WERI-Rb-1 (cell line): ENCODE measurements at regions not wholly inside any gene's neighbourhood (a gene's known extent, or its start where the extent isn't known, plus 50 kb on each side); places are given as distances from the start of the nearest gene placed in this dataset.

Experiments used
- DNase-seq: peaks from one replicate; pipeline ENCODE4 v3.0.0-alpha.2; 2020
- H3K27ac ChIP-seq: fragments of 250-450 bp; sonication (Bioruptor Pico); 2 replicates; pipeline ENCODE4 v1.5.1; 2020; ENCODE audit warnings: mild to moderate bottlenecking, moderate library complexity
- H3K27me3 ChIP-seq: fragments of 250-450 bp; sonication (Bioruptor Pico); 2 replicates; pipeline ENCODE4 v1.5.1; 2021; ENCODE audit warnings: mild to moderate bottlenecking, low read depth, moderate library complexity; ENCODE audit not compliant: insufficient read depth, severe bottlenecking
- H3K36me3 ChIP-seq: fragments of 250-450 bp; sonication (Bioruptor Pico); 2 replicates; pipeline ENCODE4 v1.5.1; 2020; ENCODE audit warnings: mild to moderate bottlenecking, moderate library complexity
- H3K4me3 ChIP-seq: 2 replicates; pipeline ENCODE4 v1.5.1; 2011; ENCODE audit warnings: low read depth, mild to moderate bottlenecking, control low read depth, low read length
- H3K9me3 ChIP-seq: fragments of 250-450 bp; sonication (Bioruptor Pico); 2 replicates; pipeline ENCODE4 v1.5.1; 2021; ENCODE audit warnings: mild to moderate bottlenecking, moderate library complexity; ENCODE audit not compliant: severe bottlenecking
- TF ChIP-seq, protein P1 (sequence below): IDR thresholded peaks from 2 replicates; pipeline ENCODE4 v1.5.1; 2011; ENCODE audit warnings: low read depth, mild to moderate bottlenecking, control low read depth, inconsistent platforms, low read length

DNA sequence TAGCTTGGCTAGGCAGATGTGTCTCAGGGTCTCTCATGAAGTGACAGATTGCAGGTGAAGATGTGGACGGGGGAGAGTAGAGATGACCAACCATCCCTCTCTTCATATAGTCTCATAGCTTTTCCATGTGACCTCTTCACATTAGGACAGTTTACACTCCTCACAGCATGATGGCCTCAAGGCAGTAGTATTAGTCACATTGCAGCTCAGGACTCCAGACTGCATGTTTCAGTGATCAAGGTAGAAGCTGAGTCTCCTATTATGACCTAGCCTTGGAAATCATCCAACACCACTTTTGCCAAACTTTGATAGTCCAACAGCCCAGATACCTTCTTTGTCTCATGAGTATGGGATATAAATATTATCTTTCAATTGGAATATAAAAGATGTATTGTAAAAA, 147.7 kb downstream of the GASK1B start:
- no peaks in the 10 kb centered on the region for H3K27me3 ChIP-seq
- no peak overlapping the region for H3K27ac ChIP-seq
- H3K9me3 ChIP-seq, result no peaks in the 10 kb centered on the region
- no peak overlapping the region for H3K4me3 ChIP-seq
- TF ChIP-seq, protein P1, sequence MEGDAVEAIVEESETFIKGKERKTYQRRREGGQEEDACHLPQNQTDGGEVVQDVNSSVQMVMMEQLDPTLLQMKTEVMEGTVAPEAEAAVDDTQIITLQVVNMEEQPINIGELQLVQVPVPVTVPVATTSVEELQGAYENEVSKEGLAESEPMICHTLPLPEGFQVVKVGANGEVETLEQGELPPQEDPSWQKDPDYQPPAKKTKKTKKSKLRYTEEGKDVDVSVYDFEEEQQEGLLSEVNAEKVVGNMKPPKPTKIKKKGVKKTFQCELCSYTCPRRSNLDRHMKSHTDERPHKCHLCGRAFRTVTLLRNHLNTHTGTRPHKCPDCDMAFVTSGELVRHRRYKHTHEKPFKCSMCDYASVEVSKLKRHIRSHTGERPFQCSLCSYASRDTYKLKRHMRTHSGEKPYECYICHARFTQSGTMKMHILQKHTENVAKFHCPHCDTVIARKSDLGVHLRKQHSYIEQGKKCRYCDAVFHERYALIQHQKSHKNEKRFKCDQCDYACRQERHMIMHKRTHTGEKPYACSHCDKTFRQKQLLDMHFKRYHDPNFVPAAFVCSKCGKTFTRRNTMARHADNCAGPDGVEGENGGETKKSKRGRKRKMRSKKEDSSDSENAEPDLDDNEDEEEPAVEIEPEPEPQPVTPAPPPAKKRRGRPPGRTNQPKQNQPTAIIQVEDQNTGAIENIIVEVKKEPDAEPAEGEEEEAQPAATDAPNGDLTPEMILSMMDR, result no peak
- no peak for DNase-seq
- no peaks in the 10 kb centered on the region for H3K36me3 ChIP-seq

DNA sequence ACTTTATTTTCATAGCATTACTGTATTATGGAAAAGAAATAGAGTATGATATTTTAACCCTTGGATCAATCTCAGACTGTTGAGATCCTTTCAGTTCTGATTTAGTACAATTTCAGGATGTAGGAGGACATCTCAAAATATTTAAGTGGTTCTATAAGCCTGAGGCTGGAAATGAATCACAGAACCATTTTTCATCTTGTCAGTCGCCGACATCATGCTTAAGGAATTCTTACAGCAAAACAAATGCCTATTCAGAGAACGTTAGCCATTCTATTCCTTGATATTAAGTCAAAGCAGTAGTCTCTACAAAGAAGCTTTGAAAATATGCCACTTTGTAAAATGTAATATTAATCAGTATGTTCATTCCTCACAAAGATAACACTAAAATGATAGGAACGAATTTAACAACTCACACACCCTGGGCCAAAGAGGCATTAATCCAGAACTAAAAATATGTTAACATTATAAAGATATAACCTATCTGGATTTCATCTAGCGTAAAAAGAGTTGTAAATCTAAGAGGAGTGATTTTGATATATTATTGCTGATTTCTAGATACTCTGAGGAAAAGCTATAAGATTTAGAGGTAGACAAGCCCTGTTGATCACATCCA, 152.0 kb downstream of the GASK1B start:
- Histone ChIP-seq H3K9me3 (no peaks in the 10 kb centered on the region), H3K4me3 (no peak overlapping the region), H3K27ac (no peak overlapping the region), H3K36me3 (no peaks in the 10 kb centered on the region), H3K27me3 (no peaks in the 10 kb centered on the region)
- no peak for DNase-seq
- TF ChIP-seq, protein P1, result no peak

DNA sequence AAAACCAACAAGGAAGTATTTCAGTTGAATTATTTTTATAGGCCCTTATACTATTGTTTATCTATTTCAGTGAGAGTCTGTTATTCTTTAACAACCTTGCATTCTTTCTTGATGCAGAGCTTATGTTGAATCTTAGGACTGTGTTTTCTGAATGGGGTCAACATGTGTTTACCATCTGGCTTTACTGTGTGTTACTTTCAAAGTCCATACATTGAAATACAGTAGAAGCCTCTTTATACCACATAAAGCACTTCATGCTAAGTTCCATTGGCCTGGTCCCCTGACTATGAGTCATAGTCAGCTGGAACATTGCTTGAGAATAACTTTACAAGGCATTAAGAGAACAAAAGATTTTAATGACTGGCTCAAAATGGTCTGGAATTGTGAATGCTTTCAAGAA, 152.6 kb downstream of the GASK1B start:
- Histone ChIP-seq H3K27ac (no peak overlapping the region), H3K4me3 (no peak overlapping the region), H3K27me3 (no peaks in the 10 kb centered on the region), H3K9me3 (no peaks in the 10 kb centered on the region), H3K36me3 (no peaks in the 10 kb centered on the region)
- no peak for DNase-seq
- TF ChIP-seq, protein P1, result no peak

DNA sequence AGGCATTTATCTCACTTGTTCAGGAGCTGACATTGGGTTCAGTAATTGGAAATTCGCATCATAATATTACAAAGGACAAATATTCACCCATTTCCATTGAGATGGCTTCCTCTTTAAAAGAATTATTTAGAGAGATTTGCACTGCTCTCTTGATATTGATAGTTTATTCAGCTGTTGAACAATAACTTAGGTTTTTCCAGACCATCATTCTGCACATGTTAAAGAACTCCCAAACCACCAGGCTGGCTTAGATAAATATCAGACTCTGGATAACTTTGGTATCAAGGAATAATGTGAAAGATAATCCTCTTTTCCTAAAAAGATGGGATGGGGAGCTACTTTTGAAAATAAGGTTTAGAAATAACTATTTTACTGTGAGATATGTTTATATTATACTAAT, 154.0 kb downstream of the GASK1B start:
- no peaks in the 10 kb centered on the region for H3K36me3 ChIP-seq
- H3K27ac ChIP-seq, result no peak overlapping the region
- H3K27me3 ChIP-seq, result no peaks in the 10 kb centered on the region
- no peak overlapping the region for H3K4me3 ChIP-seq
- TF ChIP-seq, protein P1, result no peak
- DNase-seq, result no peak
- no peaks in the 10 kb centered on the region for H3K9me3 ChIP-seq

DNA sequence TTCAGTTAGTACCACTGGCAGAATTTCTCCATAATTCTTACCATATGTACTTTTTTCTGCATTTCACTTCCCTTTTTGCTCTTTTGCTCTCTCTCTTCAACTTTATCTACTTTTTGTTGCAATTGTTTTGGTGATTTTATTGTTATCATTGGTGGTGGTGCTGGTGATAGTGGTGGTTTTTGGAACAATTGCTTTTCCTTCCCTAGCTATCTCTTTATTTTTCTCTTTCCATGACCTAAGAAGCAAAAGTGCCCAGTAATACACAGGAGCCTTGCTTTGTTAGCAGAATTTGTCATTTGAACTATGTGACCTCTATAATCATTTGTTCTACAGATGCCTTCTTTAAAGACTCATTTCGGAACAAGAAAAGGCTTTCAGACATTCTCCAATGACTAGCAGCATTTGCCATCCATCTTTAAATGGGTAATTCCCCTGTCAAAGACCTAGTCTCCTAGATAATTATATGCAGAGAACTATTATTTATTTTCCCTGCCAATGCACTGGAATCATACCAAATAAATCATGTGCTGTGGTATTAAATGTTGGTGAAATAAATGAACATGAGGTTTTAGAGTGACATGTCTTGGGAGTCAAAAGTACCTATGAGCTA, 154.5 kb downstream of the GASK1B start:
- Histone ChIP-seq H3K9me3 (no peaks in the 10 kb centered on the region), H3K36me3 (no peaks in the 10 kb centered on the region), H3K4me3 (no peak overlapping the region), H3K27ac (no peak overlapping the region), H3K27me3 (no peaks in the 10 kb centered on the region)
- no peak for DNase-seq
- TF ChIP-seq, protein P1, result no peak

DNA sequence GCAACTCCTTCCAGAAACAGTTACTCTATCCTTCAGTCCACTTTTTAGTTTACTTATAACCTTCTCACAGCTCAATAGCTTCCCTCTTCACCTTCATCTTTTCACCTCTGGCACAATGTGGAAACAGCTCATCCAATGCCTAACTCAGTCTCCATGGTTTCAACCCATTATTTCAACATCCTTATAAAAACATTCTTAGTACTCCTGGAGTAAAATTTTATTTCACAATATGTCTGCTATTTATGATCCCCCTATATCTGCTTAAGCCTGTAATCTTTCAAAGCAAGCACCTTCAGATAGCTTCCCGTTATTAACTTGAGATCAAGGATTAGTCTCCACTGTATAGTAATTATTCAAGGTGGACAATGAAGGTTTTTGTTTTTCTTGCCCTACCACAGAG, 156.3 kb downstream of the GASK1B start:
- TF ChIP-seq, protein P1, result no peak
- no peaks in the 10 kb centered on the region for H3K9me3 ChIP-seq
- DNase-seq, result no peak
- no peak overlapping the region for H3K27ac ChIP-seq
- H3K27me3 ChIP-seq, result no peaks in the 10 kb centered on the region
- no peak overlapping the region for H3K4me3 ChIP-seq
- no peaks in the 10 kb centered on the region for H3K36me3 ChIP-seq
